Tibial nerve (tissue), 4 donors: ENCODE measurements at regions not wholly inside any gene's neighbourhood (a gene's known extent, or its start where the extent isn't known, plus 50 kb on each side); places are given as distances from the start of the nearest gene placed in this dataset.

Source experiments
- EP300 ChIP-seq, 2 donors: sonication (generic); formaldehyde crosslinking; IDR thresholded peaks; one replicate each; pipeline ENCODE4 v1.6.1; 2017; ENCODE audit warnings: antibody characterized with exemption in 2 of 2, mild to moderate bottlenecking in 1 of 2
- POLR2A ChIP-seq, 2 donors: fragments of 450-650 bp; IDR thresholded peaks; one replicate each; pipeline ENCODE4 v1.6.1; 2017; ENCODE audit warnings: antibody characterized with exemption in 2 of 2, mild to moderate bottlenecking in 2 of 2, moderate library complexity in 2 of 2
- TF ChIP-seq, protein P1 (sequence below), 5 experiments: fragments of 200-600 bp in 3 of 5; fragments of 450-650 bp in 2 of 5; sonication (generic) in 3 of 5; IDR thresholded peaks; one replicate each; pipeline ENCODE4 v1.5.1; 2016 to 2019; ENCODE audit warnings: antibody characterized with exemption in 5 of 5, mild to moderate bottlenecking in 3 of 5, moderate library complexity in 2 of 5

DNA sequence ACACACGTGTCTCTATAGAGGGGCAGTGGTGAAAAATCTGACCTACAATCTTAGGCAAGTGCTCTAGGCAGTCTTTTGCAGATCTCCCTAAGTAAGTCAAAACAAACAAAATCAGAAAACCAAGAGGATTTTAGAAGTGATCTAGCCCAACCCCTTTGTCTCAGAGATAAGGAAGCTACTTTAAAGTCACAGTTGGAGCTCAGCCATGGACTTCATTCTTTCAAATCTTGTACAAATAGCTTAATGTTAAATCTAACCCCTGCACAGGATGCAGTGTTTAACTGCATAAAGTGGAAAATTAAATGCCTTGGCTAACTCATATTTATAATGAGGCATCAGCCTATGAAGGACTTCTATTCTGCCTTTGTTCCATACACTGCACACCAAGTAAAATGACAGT is 135.1 kb upstream of the RFX3 start:
- TF ChIP-seq, protein P1, sequence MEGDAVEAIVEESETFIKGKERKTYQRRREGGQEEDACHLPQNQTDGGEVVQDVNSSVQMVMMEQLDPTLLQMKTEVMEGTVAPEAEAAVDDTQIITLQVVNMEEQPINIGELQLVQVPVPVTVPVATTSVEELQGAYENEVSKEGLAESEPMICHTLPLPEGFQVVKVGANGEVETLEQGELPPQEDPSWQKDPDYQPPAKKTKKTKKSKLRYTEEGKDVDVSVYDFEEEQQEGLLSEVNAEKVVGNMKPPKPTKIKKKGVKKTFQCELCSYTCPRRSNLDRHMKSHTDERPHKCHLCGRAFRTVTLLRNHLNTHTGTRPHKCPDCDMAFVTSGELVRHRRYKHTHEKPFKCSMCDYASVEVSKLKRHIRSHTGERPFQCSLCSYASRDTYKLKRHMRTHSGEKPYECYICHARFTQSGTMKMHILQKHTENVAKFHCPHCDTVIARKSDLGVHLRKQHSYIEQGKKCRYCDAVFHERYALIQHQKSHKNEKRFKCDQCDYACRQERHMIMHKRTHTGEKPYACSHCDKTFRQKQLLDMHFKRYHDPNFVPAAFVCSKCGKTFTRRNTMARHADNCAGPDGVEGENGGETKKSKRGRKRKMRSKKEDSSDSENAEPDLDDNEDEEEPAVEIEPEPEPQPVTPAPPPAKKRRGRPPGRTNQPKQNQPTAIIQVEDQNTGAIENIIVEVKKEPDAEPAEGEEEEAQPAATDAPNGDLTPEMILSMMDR (IDR thresholded peaks at IDR 0.05): no peak
- TF ChIP-seq POLR2A (IDR thresholded peaks at IDR 0.05) (no peak), EP300 (IDR thresholded peaks at IDR 0.05) (no peak)
